ENCODE measurements at regions not wholly inside any gene's neighbourhood (a gene's known extent, or its start where the extent isn't known, plus 50 kb on each side); places are given as distances from the start of the nearest gene placed in this dataset.

GRCh38 chr18:8995096-8995495 is 107.4 kb upstream of the NDUFV2 start:
- H3K9me3 Mint-ChIP-seq (ENCODE audit: unreplicated experiment) = no peaks in the 10 kb centered on the region
- no peaks in the 10 kb centered on the region for H3K36me3 Mint-ChIP-seq (ENCODE audit: low read depth, unreplicated experiment)
- no peaks in the 10 kb centered on the region for H3K27me3 Mint-ChIP-seq (ENCODE audit: low read depth, unreplicated experiment)
- DNase-seq (ENCODE audit: low read depth) (no peak), FAIRE-seq (no peak)
- Histone ChIP-seq H3K4me3 (ENCODE audit: insufficient read depth, low read depth, low read length) (no peak overlapping the region), H3K27ac (ENCODE audit: low read depth, low read length) (no peak overlapping the region), H3K4me2 (ENCODE audit: low read length) (no peak overlapping the region), H2AFZ (ENCODE audit: low read depth, low read length) (no peak overlapping the region), H3K36me3 (ENCODE audit: insufficient read depth, low read length) (no peaks in the 10 kb centered on the region), H4K20me1 (ENCODE audit: insufficient read depth, low read length) (no peaks in the 10 kb centered on the region), H3K9ac (ENCODE audit: low read length) (no peak overlapping the region), H3K27me3 (ENCODE audit: insufficient read depth, low read length) (no peaks in the 10 kb centered on the region), H3K9me3 (ENCODE audit: insufficient read depth, low read depth, low read length) (no peaks in the 10 kb centered on the region), H3K4me1 (ENCODE audit: insufficient read depth, low read length) (peaks cover 10% of the 10 kb centered on the region), H3K79me2 (ENCODE audit: insufficient read depth, low read length) (no peaks in the 10 kb centered on the region)
- no peak overlapping the region for H3K4me3 Mint-ChIP-seq (ENCODE audit: unreplicated experiment)
- no peak for TF ChIP-seq CTCF (IDR thresholded peaks at IDR 0.05; ENCODE audit: insufficient read depth, low read depth, low read length)
- no peak for TF ChIP-seq EZH2 (IDR thresholded peaks at IDR 0.05; ENCODE audit: insufficient read depth, low read length)
- peaks cover 14% of the 10 kb centered on the region for H3K4me1 Mint-ChIP-seq (ENCODE audit: low read depth, unreplicated experiment)
- H3K27ac Mint-ChIP-seq (ENCODE audit: unreplicated experiment) = no peak overlapping the region

GRCh38 chr18:8996771-8997432 is 105.6 kb upstream of the NDUFV2 start:
- no peak overlapping the region for H3K27ac Mint-ChIP-seq (ENCODE audit: unreplicated experiment)
- FAIRE-seq = no peak
- peak overlapping the region; percentile 1 for H3K27ac ChIP-seq (ENCODE audit: low read depth, low read length)

More at GRCh38 chr18:8996771-8997432, 105.6 kb upstream of the NDUFV2 start:
- Histone ChIP-seq H4K20me1 (ENCODE audit: insufficient read depth, low read length) (no peaks in the 10 kb centered on the region), H3K9ac (ENCODE audit: low read length) (no peak overlapping the region), H3K9me3 (ENCODE audit: insufficient read depth, low read depth, low read length) (no peaks in the 10 kb centered on the region), H3K27me3 (ENCODE audit: insufficient read depth, low read length) (no peaks in the 10 kb centered on the region), H3K4me3 (ENCODE audit: insufficient read depth, low read depth, low read length) (no peak overlapping the region), H3K4me2 (ENCODE audit: low read length) (no peak overlapping the region), H3K79me2 (ENCODE audit: insufficient read depth, low read length) (no peaks in the 10 kb centered on the region), H2AFZ (ENCODE audit: low read depth, low read length) (no peak overlapping the region), H3K36me3 (ENCODE audit: insufficient read depth, low read length) (no peaks in the 10 kb centered on the region), H3K4me1 (ENCODE audit: insufficient read depth, low read length) (peaks cover 10% of the 10 kb centered on the region)
- TF ChIP-seq EZH2 (IDR thresholded peaks at IDR 0.05; ENCODE audit: insufficient read depth, low read length) (no peak), CTCF (IDR thresholded peaks at IDR 0.05; ENCODE audit: insufficient read depth, low read depth, low read length) (no peak)
- Mint-ChIP-seq H3K27me3 (ENCODE audit: low read depth, unreplicated experiment) (no peaks in the 10 kb centered on the region), H3K9me3 (ENCODE audit: unreplicated experiment) (no peaks in the 10 kb centered on the region), H3K36me3 (ENCODE audit: low read depth, unreplicated experiment) (no peaks in the 10 kb centered on the region), H3K4me3 (ENCODE audit: unreplicated experiment) (no peak overlapping the region), H3K4me1 (ENCODE audit: low read depth, unreplicated experiment) (peaks cover 7% of the 10 kb centered on the region)
- DNase-seq (ENCODE audit: low read depth) = no peak
